22Rv1 (cell line): ENCODE measurements at regions not wholly inside any gene's neighbourhood (a gene's known extent, or its start where the extent isn't known, plus 50 kb on each side); places are given as distances from the start of the nearest gene placed in this dataset.
A peak's percentile ranks its signal among the peaks of the same experiment; 100 is the strongest.

Source experiments
- H3K27ac ChIP-seq: fragments of 450-650 bp; 2 replicates; pipeline ENCODE4 v1.5.1; 2017
- CTCF ChIP-seq: fragments of 450-650 bp; IDR thresholded peaks from 2 replicates; pipeline ENCODE4 v1.5.1; 2017; ENCODE audit warnings: mild to moderate bottlenecking
- ZFX ChIP-seq: fragments of 450-650 bp; IDR thresholded peaks from 2 replicates; pipeline ENCODE4 v1.6.1; 2017; ENCODE audit warnings: antibody characterized with exemption, borderline replicate concordance

DNA sequence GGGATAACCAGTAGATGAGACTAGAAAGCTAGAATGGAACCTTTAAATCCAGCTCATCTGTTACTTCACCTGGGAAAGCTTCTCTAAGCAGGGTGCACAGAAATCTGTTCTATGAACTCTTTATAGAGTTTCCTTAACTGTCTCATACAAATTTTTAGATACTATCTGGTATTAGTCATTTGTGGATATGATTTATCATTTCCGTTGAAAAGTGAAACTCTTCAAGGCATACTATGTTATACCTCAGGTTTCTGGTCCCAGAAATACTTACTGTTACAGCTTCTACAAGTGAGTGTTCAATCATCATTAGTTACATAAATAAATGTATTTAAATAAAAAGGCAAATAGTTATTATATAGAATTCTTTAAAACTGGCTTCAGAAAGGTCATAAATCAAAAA, 298.3 kb upstream of the AGA start:
- TF ChIP-seq ZFX (no peak), CTCF (no peak)

DNA sequence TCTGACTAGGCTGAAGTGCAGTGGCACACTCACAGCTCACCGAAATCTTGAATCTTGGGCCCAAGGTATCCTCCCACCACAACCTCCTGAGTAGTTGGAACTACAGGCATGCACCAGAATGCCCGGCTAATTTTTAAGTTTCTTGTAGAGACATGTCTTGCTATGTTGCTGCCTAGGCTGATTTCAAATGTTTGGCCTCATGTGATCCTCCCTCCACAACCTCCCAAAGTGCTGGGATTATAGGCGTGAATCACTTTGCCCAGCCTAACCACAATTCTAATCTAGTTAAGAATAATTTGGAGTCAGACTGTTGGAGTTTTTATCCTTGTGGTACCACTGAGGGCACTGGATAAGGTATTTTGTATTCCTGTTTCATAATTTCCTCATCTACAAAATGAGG, 317.5 kb upstream of the AGA start:
- H3K27ac ChIP-seq = no peak overlapping the region
- no peak for TF ChIP-seq CTCF

More for the DNA sequence above, 298.3 kb upstream of the AGA start:
- no peak overlapping the region for H3K27ac ChIP-seq

DNA sequence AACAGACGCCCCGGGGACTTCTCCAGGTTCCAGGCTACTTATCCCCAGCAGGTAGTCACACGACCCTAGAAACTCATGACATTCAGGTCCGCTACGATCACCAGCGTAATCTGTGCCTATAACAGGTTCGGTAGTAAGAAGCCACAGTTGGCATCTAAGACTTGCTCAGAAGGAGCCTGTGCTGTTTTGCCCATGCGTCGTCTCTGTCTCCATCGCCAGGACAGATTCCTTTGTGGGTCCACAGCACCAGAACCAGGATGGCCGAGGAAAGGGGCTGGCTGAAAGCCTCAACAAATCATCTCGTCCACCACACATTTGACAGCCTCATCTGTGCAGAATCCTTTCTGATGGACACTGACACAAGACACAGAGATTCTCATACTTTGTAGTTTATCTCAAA, 319.5 kb upstream of the AGA start:
- TF ChIP-seq CTCF (no peak), ZFX (no peak)
- H3K27ac ChIP-seq = no peak overlapping the region

DNA sequence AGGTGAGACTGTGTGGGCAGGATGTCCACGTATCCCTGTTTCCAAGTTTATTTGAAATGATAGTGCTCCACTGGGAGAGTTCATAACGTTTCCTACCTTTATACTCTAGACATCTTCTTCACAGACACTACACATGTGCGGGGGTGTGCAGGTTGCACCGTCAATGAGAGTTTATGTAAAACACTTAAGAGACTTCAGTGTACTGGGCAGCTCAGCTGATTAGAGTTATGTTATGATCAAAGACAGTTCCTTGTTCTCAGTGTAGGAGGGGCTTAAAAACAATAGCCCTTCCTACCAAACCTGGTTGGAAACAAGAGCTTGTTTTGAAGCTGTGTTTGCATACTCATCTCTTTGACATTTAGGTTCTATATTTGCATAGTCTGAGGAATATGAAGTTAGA, 326.9 kb upstream of the AGA start:
- H3K27ac ChIP-seq = no peak overlapping the region

GRCh38 chr4:177770776-177771175, 328.5 kb upstream of the AGA start:
- no peak for TF ChIP-seq ZFX
- TF ChIP-seq CTCF = no peak
- no peak overlapping the region for H3K27ac ChIP-seq

More for the DNA sequence above, 326.9 kb upstream of the AGA start:
- no peak for TF ChIP-seq ZFX
- TF ChIP-seq CTCF = no peak

- TF ChIP-seq CTCF (no peak), ZFX (no peak)
- H3K27ac ChIP-seq = peak overlapping the region; percentile 54
These were observed 329.4 kb upstream of the AGA start for GRCh38 chr4:177771645-177772044.

DNA sequence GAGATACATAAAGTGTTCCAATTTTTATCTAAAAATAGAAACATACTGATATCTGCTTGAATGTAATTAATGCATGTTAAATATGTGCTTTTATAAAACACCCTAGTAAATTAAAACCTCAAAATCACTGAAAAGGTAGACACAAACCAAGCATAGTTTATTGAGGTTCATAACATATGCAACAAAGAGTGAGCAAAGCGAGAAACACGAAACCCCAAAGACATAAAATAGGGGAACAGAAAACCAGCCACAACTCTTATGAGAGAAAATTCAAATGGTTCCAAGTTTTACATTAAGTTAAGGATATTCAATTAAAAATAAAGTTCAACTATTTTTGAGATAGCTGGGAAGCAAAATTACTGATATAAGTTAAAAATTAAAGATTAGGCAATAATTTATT, 336.4 kb upstream of the AGA start:
- no peak for TF ChIP-seq ZFX
- TF ChIP-seq CTCF = no peak

More for the DNA sequence above, 336.4 kb upstream of the AGA start:
- H3K27ac ChIP-seq = no peak overlapping the region
